DOHH2 (cell line): ENCODE measurements at regions not wholly inside any gene's neighbourhood (a gene's known extent, or its start where the extent isn't known, plus 50 kb on each side); places are given as distances from the start of the nearest gene placed in this dataset.

ENCODE experiments used
- H3F3A ChIP-seq: fragments of 200-600 bp; sonication (generic), shearing (Covaris generic); 2 replicates; pipeline ENCODE4 v1.6.0; 2016; ENCODE audit warnings: antibody characterized with exemption, mild to moderate bottlenecking; ENCODE audit not compliant: control insufficient read depth, insufficient read depth
- H3K27ac ChIP-seq: fragments of 200-600 bp; sonication (generic); 2 replicates; pipeline ENCODE4 v1.5.1; 2014; ENCODE audit warnings: low read depth, mild to moderate bottlenecking, low read length, moderate library complexity
- H3K27me3 ChIP-seq: fragments of 200-600 bp; sonication (generic); 2 replicates; pipeline ENCODE4 v1.6.1; 2014; ENCODE audit warnings: mild to moderate bottlenecking, low read length, mixed read lengths; ENCODE audit not compliant: control insufficient read depth
- H3K36me3 ChIP-seq: fragments of 200-600 bp; sonication (generic); 2 replicates; pipeline ENCODE4 v1.6.1; 2014; ENCODE audit warnings: mild to moderate bottlenecking, low read length, moderate library complexity, mixed read lengths; ENCODE audit not compliant: control insufficient read depth
- H3K4me1 ChIP-seq: fragments of 200-600 bp; sonication (generic); 2 replicates; pipeline ENCODE4 v1.6.1; 2014; ENCODE audit warnings: mild to moderate bottlenecking, low read length, mixed read lengths; ENCODE audit not compliant: control insufficient read depth
- H3K4me2 ChIP-seq: fragments of 200-600 bp; sonication (generic); 2 replicates; pipeline ENCODE4 v1.6.0; 2014; ENCODE audit warnings: mild to moderate bottlenecking, low read length, moderate library complexity
- H3K4me3 ChIP-seq: fragments of 200-600 bp; sonication (generic); 2 replicates; pipeline ENCODE4 v1.5.1; 2014; ENCODE audit warnings: mild to moderate bottlenecking, low read length, mixed read lengths
- H3K79me2 ChIP-seq: fragments of 200-600 bp; sonication (generic); 2 replicates; pipeline ENCODE4 v1.6.1; 2014; ENCODE audit warnings: mild to moderate bottlenecking, low read length, mixed read lengths; ENCODE audit not compliant: control insufficient read depth
- H3K9me2 ChIP-seq: fragments of 200-600 bp; sonication (generic); replicated peaks from 2 replicates; pipeline ENCODE4 v1.6.1; 2014; ENCODE audit warnings: mild to moderate bottlenecking, low read length, mixed read lengths; ENCODE audit not compliant: control insufficient read depth
- H3K9me3 ChIP-seq: fragments of 200-600 bp; sonication (generic); 2 replicates; pipeline ENCODE4 v1.6.1; 2014; ENCODE audit warnings: antibody characterized with exemption, low read length, mixed read lengths; ENCODE audit not compliant: control insufficient read depth, insufficient read depth
- H4K20me1 ChIP-seq: fragments of 200-600 bp; sonication (generic); 2 replicates; pipeline ENCODE4 v1.6.0; 2014; ENCODE audit warnings: low read depth, mild to moderate bottlenecking, antibody characterized with exemption, low read length, moderate library complexity; ENCODE audit not compliant: control insufficient read depth, insufficient read depth
- EZH2phosphoT487 ChIP-seq: fragments of 200-600 bp; sonication (generic); IDR thresholded peaks from 2 replicates; pipeline ENCODE4 v1.6.1; 2017; ENCODE audit warnings: borderline replicate concordance, mild to moderate bottlenecking, antibody characterized with exemption, low read length, moderate library complexity, mixed read lengths
- TF ChIP-seq, protein P1 (sequence below): fragments of 200-600 bp; sonication (generic); IDR thresholded peaks from one replicate; pipeline ENCODE4 v1.5.1; 2014; ENCODE audit warnings: antibody characterized with exemption, mild to moderate bottlenecking, low read depth, low read length; ENCODE audit not compliant: poor library complexity, severe bottlenecking

DNA sequence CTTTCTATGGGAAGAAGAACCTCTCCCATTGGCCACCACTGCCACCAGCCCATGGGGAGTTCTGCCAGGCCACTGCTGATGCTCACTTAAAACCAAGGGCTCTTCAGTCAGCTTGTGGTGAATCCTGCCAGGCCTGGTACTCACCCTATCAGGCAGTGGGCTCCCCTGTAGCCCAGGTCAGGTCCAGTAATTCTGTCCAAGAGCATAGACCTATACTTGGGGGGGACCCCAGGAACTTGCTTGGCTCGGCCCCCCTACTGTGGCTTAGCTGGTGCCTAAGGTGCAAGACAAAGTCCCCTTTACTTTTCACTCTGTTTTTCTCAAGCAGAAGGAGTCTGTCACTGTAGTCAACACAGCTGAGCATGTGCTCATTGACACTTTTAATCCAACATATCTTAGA is 1012.2 kb downstream of the PCDH19 start:
- Histone ChIP-seq H3K4me3 (no peak overlapping the region), H3F3A (no peaks in the 10 kb centered on the region), H3K9me3 (no peaks in the 10 kb centered on the region), H3K36me3 (no peaks in the 10 kb centered on the region), H3K27ac (no peak overlapping the region), H3K79me2 (no peaks in the 10 kb centered on the region), H3K4me1 (no peaks in the 10 kb centered on the region), H3K4me2 (no peak overlapping the region), H3K9me2 (no peaks in the 10 kb centered on the region), H3K27me3 (no peaks in the 10 kb centered on the region), H4K20me1 (no peaks in the 10 kb centered on the region)
- TF ChIP-seq, protein P1, sequence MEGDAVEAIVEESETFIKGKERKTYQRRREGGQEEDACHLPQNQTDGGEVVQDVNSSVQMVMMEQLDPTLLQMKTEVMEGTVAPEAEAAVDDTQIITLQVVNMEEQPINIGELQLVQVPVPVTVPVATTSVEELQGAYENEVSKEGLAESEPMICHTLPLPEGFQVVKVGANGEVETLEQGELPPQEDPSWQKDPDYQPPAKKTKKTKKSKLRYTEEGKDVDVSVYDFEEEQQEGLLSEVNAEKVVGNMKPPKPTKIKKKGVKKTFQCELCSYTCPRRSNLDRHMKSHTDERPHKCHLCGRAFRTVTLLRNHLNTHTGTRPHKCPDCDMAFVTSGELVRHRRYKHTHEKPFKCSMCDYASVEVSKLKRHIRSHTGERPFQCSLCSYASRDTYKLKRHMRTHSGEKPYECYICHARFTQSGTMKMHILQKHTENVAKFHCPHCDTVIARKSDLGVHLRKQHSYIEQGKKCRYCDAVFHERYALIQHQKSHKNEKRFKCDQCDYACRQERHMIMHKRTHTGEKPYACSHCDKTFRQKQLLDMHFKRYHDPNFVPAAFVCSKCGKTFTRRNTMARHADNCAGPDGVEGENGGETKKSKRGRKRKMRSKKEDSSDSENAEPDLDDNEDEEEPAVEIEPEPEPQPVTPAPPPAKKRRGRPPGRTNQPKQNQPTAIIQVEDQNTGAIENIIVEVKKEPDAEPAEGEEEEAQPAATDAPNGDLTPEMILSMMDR, result no peak
- TF ChIP-seq EZH2phosphoT487, result no peak

DNA sequence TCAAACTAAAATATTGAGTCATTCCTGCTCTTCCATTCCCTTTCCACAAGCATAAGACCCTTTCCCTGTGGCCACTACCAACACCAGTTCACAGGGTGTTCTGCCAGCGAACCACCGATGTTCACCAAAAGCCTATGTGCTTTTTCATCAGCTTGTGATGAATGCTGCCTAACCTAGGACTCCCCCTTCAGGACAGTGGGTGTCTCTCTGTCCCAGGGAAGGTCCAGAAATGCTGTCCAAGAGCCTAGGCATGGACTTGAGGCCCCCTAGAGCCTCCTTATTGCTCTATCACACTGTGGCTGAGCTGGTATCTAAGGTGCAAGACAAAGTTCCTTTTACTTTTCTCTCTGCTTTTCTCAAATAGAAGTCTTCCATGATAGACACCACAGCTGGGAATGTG is 1015.6 kb downstream of the PCDH19 start:
- no peaks in the 10 kb centered on the region for H3F3A ChIP-seq
- no peaks in the 10 kb centered on the region for H4K20me1 ChIP-seq
- H3K9me2 ChIP-seq, result no peaks in the 10 kb centered on the region
- H3K27me3 ChIP-seq, result no peaks in the 10 kb centered on the region
- no peaks in the 10 kb centered on the region for H3K9me3 ChIP-seq
- no peak overlapping the region for H3K4me3 ChIP-seq
- no peaks in the 10 kb centered on the region for H3K4me1 ChIP-seq
- H3K79me2 ChIP-seq, result no peaks in the 10 kb centered on the region
- H3K4me2 ChIP-seq, result no peak overlapping the region
- H3K27ac ChIP-seq, result no peak overlapping the region
- TF ChIP-seq EZH2phosphoT487, result no peak
- TF ChIP-seq, protein P1, result no peak
- no peaks in the 10 kb centered on the region for H3K36me3 ChIP-seq

DNA sequence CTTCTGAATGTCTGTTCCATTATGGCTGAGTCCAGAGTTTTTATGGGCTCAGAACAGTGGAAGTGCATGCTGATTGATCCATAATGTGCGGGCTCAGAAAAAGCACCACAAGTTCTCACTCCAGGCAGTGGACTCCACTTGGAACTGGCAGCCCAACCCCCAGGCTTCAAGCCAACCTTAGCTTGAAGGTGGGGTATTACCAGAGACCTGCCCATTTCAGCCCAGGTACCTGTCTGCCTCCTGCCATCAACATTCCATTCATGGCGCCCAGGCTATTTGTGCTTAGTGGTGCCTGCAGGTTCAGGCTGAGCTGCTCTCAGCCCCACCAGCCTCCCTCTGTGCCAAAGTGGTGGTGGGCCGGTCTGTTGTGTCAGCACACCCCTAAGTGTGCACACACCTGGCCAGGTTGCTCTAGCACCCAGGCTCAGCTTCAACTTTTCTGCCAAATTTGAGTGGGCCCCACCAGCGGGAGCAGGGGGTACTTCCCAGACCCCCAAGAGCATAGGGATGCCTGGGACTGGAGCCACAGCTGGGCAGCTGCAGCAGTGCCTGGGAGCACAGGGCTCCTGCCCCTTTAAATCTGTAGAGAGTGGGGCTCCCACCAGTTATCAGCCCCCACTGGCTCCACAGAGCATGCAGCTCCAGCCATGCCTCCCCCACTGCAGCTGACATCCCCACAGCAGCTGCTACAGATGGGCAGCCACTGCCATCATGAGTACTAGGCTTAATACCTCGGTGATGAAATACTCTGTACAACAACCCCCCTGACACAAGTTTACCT is 1025.3 kb downstream of the PCDH19 start:
- Histone ChIP-seq H3K36me3 (no peaks in the 10 kb centered on the region), H3K27me3 (no peaks in the 10 kb centered on the region), H3K79me2 (no peaks in the 10 kb centered on the region), H4K20me1 (no peaks in the 10 kb centered on the region), H3F3A (no peaks in the 10 kb centered on the region), H3K4me1 (no peaks in the 10 kb centered on the region), H3K27ac (no peak overlapping the region), H3K9me2 (no peaks in the 10 kb centered on the region), H3K9me3 (no peaks in the 10 kb centered on the region), H3K4me3 (no peak overlapping the region), H3K4me2 (no peak overlapping the region)
- no peak for TF ChIP-seq EZH2phosphoT487
- TF ChIP-seq, protein P1, result no peak
